HepG2 (cell line): ENCODE measurements at regions not wholly inside any gene's neighbourhood (a gene's known extent, or its start where the extent isn't known, plus 50 kb on each side); places are given as distances from the start of the nearest gene placed in this dataset.
A peak's percentile ranks its signal among the peaks of the same experiment; 100 is the strongest.

Experiments
- EEA1 ChIP-seq: sonication (generic); formaldehyde crosslinking; IDR thresholded peaks from 2 replicates; pipeline ENCODE4 v1.5.1; 2020; ENCODE audit warnings: mild to moderate bottlenecking, missing genetic modification reagents, borderline replicate concordance
- FOXO1 ChIP-seq: sonication (generic); formaldehyde crosslinking; IDR thresholded peaks from 2 replicates; pipeline ENCODE4 v1.4.0; 2020; ENCODE audit warnings: missing genetic modification reagents
- GATA4 ChIP-seq: sonication (generic); IDR thresholded peaks from 2 replicates; pipeline ENCODE4 v1.6.1; 2016; ENCODE audit warnings: antibody characterized with exemption, low read depth, borderline replicate concordance
- RORA ChIP-seq: sonication (generic); formaldehyde crosslinking; IDR thresholded peaks from 2 replicates; pipeline ENCODE4 v1.5.0; 2020; ENCODE audit warnings: mild to moderate bottlenecking, missing genetic modification reagents, moderate library complexity
- SALL1 ChIP-seq: sonication (generic); formaldehyde crosslinking; IDR thresholded peaks from 2 replicates; pipeline ENCODE4 v1.8.0; 2022; ENCODE audit warnings: mild to moderate bottlenecking, missing genetic modification reagents
- SOX6 ChIP-seq, 2 experiments: fragments of 450-650 bp in 1 of 2; sonication (generic) in 1 of 2; formaldehyde crosslinking in 1 of 2; IDR thresholded peaks; 2 replicates each; pipeline versions ENCODE4 v1.4.0 to v1.6.1; 2017 to 2020; ENCODE audit warnings: antibody characterized with exemption in 1 of 2, mild to moderate bottlenecking in 1 of 2, missing genetic modification reagents in 1 of 2
- SRSF1 ChIP-seq: fragments of 200-400 bp; formaldehyde crosslinking; optimal IDR thresholded peaks from 2 replicates; pipeline ENCODE3; 2017; ENCODE audit warnings: mild to moderate bottlenecking, low read depth, low read length, moderate library complexity
- THYN1 ChIP-seq: sonication (generic); formaldehyde crosslinking; IDR thresholded peaks from 2 replicates; pipeline ENCODE4 v1.8.1; 2023; ENCODE audit warnings: low read depth, mild to moderate bottlenecking, moderate library complexity, missing genetic modification reagents, borderline replicate concordance
- ZNF282 ChIP-seq: fragments of 450-650 bp; IDR thresholded peaks from 2 replicates; pipeline ENCODE4 v1.6.1; 2018; ENCODE audit not compliant: partially characterized antibody
- ZNF556 ChIP-seq: sonication (generic); formaldehyde crosslinking; IDR thresholded peaks from 2 replicates; pipeline ENCODE4 v1.4.0; 2020; ENCODE audit warnings: mild to moderate bottlenecking, missing genetic modification reagents, borderline replicate concordance
- ZNF605 ChIP-seq: sonication (generic); formaldehyde crosslinking; IDR thresholded peaks from 2 replicates; pipeline ENCODE4 v1.8.0; 2022; ENCODE audit warnings: mild to moderate bottlenecking, missing genetic modification reagents
- ZNF615 ChIP-seq: sonication (generic); formaldehyde crosslinking; IDR thresholded peaks from 2 replicates; pipeline ENCODE4 v1.5.0; 2020; ENCODE audit warnings: mild to moderate bottlenecking, missing genetic modification reagents, borderline replicate concordance
- ZNF83 ChIP-seq: sonication (generic); formaldehyde crosslinking; IDR thresholded peaks from 2 replicates; pipeline ENCODE4 v1.4.0; 2020; ENCODE audit warnings: missing genetic modification reagents, mild to moderate bottlenecking, borderline replicate concordance
- TF ChIP-seq, protein P1 (sequence below): sonication (generic); formaldehyde crosslinking; IDR thresholded peaks from 2 replicates; pipeline ENCODE4 v1.8.0; 2022; ENCODE audit warnings: mild to moderate bottlenecking, missing genetic modification reagents, borderline replicate concordance
- TF ChIP-seq, protein P2 (sequence below): IDR thresholded peaks from 2 replicates; pipeline ENCODE4 v1.6.1; 2016; ENCODE audit warnings: low read depth, missing genetic modification reagents, missing compliant biosample characterization
- TF ChIP-seq, protein P3 (sequence below): sonication (generic); formaldehyde crosslinking; IDR thresholded peaks from 2 replicates; pipeline ENCODE4 v1.5.0; 2020; ENCODE audit warnings: mild to moderate bottlenecking, missing genetic modification reagents
- TF ChIP-seq, protein P4 (sequence below): sonication (generic); formaldehyde crosslinking; IDR thresholded peaks from 2 replicates; pipeline ENCODE4 v1.5.0; 2020; ENCODE audit warnings: mild to moderate bottlenecking, low read depth, missing genetic modification reagents, borderline replicate concordance
- TF ChIP-seq, protein P5 (sequence below): IDR thresholded peaks from 2 replicates; pipeline ENCODE4 v1.6.1; 2016; ENCODE audit warnings: low read depth, control low read depth

DNA sequence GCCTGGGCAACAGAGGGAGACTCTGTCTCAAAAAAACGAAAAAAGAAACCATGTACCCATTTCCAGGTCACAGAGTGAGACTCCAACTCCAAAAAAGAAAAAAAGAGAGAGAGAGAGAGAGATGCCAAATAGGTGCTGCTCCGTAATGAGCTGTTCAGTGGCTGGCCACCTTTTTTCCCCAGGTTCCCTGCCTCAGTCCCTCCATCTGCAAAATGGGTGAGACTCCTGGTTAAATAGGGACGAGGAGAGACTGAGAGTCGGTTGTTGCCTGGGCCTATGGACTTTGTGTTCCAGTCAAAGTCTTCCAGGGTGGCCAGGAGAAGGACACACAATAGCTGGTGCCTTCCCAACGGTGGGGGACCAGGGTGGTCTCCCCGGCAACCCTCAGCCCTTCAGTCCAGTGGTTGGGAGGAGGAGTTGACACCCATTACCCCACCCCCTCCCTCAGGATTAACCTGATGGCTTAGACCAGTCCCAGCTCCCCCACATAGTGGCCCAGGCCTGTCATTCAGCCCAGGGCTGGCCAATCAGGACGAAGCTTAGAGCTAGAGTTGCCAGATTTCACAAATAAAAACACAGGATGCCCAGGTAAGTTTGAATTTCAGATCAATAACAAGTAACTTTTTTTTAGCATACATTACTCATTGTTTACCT is 258.2 kb downstream of the PARN start (continued):
- TF ChIP-seq, protein P1, sequence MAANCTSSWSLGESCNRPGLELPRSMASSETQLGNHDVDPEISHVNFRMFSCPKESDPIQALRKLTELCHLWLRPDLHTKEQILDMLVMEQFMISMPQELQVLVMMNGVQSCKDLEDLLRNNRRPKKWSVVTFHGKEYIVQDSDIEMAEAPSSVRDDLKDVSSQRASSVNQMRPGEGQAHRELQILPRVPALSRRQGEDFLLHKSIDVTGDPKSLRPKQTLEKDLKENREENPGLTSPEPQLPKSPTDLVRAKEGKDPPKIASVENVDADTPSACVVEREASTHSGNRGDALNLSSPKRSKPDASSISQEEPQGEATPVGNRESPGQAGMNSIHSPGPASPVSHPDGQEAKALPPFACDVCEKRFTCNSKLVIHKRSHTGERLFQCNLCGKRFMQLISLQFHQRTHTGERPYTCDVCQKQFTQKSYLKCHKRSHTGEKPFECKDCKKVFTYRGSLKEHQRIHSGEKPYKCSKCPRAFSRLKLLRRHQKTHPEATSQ (CRISPR knock-in tag), result no peak
- no peak for TF ChIP-seq ZNF282
- TF ChIP-seq ZNF556, result peak; percentile 34; the same call in 1 of the 2 replicates
- TF ChIP-seq ZNF615 (CRISPR knock-in tag), result no peak
- TF ChIP-seq, protein P2, sequence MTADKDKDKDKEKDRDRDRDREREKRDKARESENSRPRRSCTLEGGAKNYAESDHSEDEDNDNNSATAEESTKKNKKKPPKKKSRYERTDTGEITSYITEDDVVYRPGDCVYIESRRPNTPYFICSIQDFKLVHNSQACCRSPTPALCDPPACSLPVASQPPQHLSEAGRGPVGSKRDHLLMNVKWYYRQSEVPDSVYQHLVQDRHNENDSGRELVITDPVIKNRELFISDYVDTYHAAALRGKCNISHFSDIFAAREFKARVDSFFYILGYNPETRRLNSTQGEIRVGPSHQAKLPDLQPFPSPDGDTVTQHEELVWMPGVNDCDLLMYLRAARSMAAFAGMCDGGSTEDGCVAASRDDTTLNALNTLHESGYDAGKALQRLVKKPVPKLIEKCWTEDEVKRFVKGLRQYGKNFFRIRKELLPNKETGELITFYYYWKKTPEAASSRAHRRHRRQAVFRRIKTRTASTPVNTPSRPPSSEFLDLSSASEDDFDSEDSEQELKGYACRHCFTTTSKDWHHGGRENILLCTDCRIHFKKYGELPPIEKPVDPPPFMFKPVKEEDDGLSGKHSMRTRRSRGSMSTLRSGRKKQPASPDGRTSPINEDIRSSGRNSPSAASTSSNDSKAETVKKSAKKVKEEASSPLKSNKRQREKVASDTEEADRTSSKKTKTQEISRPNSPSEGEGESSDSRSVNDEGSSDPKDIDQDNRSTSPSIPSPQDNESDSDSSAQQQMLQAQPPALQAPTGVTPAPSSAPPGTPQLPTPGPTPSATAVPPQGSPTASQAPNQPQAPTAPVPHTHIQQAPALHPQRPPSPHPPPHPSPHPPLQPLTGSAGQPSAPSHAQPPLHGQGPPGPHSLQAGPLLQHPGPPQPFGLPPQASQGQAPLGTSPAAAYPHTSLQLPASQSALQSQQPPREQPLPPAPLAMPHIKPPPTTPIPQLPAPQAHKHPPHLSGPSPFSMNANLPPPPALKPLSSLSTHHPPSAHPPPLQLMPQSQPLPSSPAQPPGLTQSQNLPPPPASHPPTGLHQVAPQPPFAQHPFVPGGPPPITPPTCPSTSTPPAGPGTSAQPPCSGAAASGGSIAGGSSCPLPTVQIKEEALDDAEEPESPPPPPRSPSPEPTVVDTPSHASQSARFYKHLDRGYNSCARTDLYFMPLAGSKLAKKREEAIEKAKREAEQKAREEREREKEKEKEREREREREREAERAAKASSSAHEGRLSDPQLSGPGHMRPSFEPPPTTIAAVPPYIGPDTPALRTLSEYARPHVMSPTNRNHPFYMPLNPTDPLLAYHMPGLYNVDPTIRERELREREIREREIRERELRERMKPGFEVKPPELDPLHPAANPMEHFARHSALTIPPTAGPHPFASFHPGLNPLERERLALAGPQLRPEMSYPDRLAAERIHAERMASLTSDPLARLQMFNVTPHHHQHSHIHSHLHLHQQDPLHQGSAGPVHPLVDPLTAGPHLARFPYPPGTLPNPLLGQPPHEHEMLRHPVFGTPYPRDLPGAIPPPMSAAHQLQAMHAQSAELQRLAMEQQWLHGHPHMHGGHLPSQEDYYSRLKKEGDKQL (CRISPR knock-in tag), result no peak
- no peak for TF ChIP-seq GATA4
- TF ChIP-seq, protein P3, sequence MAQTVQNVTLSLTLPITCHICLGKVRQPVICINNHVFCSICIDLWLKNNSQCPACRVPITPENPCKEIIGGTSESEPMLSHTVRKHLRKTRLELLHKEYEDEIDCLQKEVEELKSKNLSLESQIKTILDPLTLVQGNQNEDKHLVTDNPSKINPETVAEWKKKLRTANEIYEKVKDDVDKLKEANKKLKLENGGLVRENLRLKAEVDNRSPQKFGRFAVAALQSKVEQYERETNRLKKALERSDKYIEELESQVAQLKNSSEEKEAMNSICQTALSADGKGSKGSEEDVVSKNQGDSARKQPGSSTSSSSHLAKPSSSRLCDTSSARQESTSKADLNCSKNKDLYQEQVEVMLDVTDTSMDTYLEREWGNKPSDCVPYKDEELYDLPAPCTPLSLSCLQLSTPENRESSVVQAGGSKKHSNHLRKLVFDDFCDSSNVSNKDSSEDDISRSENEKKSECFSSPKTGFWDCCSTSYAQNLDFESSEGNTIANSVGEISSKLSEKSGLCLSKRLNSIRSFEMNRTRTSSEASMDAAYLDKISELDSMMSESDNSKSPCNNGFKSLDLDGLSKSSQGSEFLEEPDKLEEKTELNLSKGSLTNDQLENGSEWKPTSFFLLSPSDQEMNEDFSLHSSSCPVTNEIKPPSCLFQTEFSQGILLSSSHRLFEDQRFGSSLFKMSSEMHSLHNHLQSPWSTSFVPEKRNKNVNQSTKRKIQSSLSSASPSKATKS (CRISPR knock-in tag), result no peak
- no peak for TF ChIP-seq FOXO1 (CRISPR knock-in tag)
- no peak for TF ChIP-seq RORA (CRISPR knock-in tag)
- TF ChIP-seq SOX6 (IDR thresholded peaks at IDR 0.05), result no peak
- TF ChIP-seq SOX6 (CRISPR knock-in tag; IDR thresholded peaks at IDR 0.05), result no peak
- TF ChIP-seq SALL1, result 0 out of 2 replicates have a peak, but pooled peaks have one; percentile 5
- no peak for TF ChIP-seq SRSF1
- no peak for TF ChIP-seq ZNF605 (CRISPR knock-in tag)
- TF ChIP-seq, protein P4, sequence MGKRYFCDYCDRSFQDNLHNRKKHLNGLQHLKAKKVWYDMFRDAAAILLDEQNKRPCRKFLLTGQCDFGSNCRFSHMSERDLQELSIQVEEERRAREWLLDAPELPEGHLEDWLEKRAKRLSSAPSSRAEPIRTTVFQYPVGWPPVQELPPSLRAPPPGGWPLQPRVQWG (CRISPR knock-in tag), result no peak
- TF ChIP-seq, protein P5, sequence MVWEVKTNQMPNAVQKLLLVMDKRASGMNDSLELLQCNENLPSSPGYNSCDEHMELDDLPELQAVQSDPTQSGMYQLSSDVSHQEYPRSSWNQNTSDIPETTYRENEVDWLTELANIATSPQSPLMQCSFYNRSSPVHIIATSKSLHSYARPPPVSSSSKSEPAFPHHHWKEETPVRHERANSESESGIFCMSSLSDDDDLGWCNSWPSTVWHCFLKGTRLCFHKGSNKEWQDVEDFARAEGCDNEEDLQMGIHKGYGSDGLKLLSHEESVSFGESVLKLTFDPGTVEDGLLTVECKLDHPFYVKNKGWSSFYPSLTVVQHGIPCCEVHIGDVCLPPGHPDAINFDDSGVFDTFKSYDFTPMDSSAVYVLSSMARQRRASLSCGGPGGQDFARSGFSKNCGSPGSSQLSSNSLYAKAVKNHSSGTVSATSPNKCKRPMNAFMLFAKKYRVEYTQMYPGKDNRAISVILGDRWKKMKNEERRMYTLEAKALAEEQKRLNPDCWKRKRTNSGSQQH (CRISPR knock-in tag), result no peak
- TF ChIP-seq THYN1 (CRISPR knock-in tag), result no peak
- TF ChIP-seq EEA1, result 0 out of 2 replicates have a peak, but pooled peaks have one; percentile 23
- TF ChIP-seq ZNF83 (CRISPR knock-in tag), result no peak
